Osteoblast (primary cell): ENCODE measurements at regions not wholly inside any gene's neighbourhood (a gene's known extent, or its start where the extent isn't known, plus 50 kb on each side); places are given as distances from the start of the nearest gene placed in this dataset.

Source experiments
- DNase-seq: peaks from one replicate; pipeline ENCODE4 v3.0.0; 2011; ENCODE audit warnings: low spot score, mixed read lengths; ENCODE audit not compliant: insufficient read length; ENCODE audit errors: missing footprints
- H2AFZ ChIP-seq: 2 replicates; pipeline ENCODE4 v1.6.0; 2011; ENCODE audit warnings: mild to moderate bottlenecking, low read length
- H3K27ac ChIP-seq: 2 replicates; pipeline ENCODE4 v1.5.1; 2011; ENCODE audit warnings: mild to moderate bottlenecking, low read depth, low read length, moderate library complexity
- H3K27me3 ChIP-seq: 2 replicates; pipeline ENCODE4 v1.6.0; 2012; ENCODE audit warnings: mild to moderate bottlenecking, control low read depth, inconsistent platforms, low read length, moderate library complexity; ENCODE audit not compliant: insufficient read depth
- H3K36me3 ChIP-seq: 2 replicates; pipeline ENCODE4 v1.5.1; 2011; ENCODE audit warnings: mild to moderate bottlenecking, low read length, control low read depth, moderate library complexity; ENCODE audit not compliant: insufficient read depth
- H3K4me1 ChIP-seq: 2 replicates; pipeline ENCODE4 v1.5.1; 2011; ENCODE audit warnings: mild to moderate bottlenecking, low read length, control low read depth, moderate library complexity; ENCODE audit not compliant: insufficient read depth
- H3K4me2 ChIP-seq: 2 replicates; pipeline ENCODE4 v1.6.0; 2011; ENCODE audit warnings: mild to moderate bottlenecking, low read length; ENCODE audit not compliant: insufficient read depth
- H3K4me3 ChIP-seq: fragments of 200-600 bp; sonication (generic); 3 replicates; pipeline ENCODE4 v1.5.1; 2012; ENCODE audit warnings: mild to moderate bottlenecking, low read length, inconsistent platforms; ENCODE audit not compliant: insufficient read depth
- H3K79me2 ChIP-seq: 2 replicates; pipeline ENCODE4 v1.6.0; 2012; ENCODE audit warnings: mild to moderate bottlenecking, low read length, control low read depth, inconsistent platforms; ENCODE audit not compliant: insufficient read depth
- H3K9me3 ChIP-seq: 2 replicates; pipeline ENCODE4 v1.5.1; 2011; ENCODE audit warnings: low read depth, low read length, control low read depth
- H4K20me1 ChIP-seq: 2 replicates; pipeline ENCODE4 v1.6.0; 2012; ENCODE audit warnings: mild to moderate bottlenecking, low read length, control low read depth; ENCODE audit not compliant: insufficient read depth
- TF ChIP-seq, protein P1 (sequence below): IDR thresholded peaks from 2 replicates; pipeline ENCODE4 v1.5.1; 2011; ENCODE audit warnings: mild to moderate bottlenecking, low read depth, low read length, moderate library complexity; ENCODE audit errors: extremely low read depth

DNA sequence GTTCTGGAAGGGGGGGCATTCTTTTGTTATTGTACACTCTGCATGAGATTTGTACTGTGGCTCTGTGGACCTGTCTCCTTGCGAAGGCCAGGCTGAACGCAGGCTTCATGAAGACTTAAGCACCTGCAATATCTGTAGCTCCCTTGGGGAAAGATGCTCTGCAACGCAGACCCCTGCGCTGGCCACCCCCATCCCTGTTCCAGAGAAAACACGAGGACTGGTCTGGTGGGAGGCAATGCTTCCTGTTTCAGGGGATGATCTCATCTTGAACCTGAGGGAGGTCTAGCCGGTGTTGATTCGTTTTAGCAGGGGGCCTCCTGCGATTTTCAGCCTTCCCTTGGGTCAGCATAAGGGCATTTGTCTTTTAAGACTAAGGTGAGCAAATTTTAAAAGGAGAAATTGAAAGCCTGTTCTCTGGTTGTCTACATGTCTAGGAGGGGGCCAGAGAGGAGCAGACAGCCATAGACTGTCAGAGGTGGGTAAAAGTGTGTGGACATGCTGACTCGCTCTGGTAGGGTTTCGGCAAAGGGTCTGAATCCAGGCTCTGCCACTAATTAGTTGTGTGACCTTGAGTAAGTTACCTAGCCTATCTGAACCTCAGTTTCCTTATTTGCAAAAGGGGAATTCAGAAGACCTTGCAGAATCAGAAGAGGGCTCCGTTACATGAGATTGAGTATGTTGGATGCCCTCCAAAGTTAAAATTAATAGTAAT, 80.9 kb upstream of the RASGRF1 start:
- H3K79me2 ChIP-seq = no peaks in the 10 kb centered on the region
- H3K9me3 ChIP-seq = no peaks in the 10 kb centered on the region
- H3K27ac ChIP-seq = no peak overlapping the region
- H3K27me3 ChIP-seq = peaks cover 6% of the 10 kb centered on the region
- H3K4me3 ChIP-seq = no peak overlapping the region
- TF ChIP-seq, protein P1, sequence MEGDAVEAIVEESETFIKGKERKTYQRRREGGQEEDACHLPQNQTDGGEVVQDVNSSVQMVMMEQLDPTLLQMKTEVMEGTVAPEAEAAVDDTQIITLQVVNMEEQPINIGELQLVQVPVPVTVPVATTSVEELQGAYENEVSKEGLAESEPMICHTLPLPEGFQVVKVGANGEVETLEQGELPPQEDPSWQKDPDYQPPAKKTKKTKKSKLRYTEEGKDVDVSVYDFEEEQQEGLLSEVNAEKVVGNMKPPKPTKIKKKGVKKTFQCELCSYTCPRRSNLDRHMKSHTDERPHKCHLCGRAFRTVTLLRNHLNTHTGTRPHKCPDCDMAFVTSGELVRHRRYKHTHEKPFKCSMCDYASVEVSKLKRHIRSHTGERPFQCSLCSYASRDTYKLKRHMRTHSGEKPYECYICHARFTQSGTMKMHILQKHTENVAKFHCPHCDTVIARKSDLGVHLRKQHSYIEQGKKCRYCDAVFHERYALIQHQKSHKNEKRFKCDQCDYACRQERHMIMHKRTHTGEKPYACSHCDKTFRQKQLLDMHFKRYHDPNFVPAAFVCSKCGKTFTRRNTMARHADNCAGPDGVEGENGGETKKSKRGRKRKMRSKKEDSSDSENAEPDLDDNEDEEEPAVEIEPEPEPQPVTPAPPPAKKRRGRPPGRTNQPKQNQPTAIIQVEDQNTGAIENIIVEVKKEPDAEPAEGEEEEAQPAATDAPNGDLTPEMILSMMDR = no peak
- no peak for DNase-seq
- H4K20me1 ChIP-seq = no peaks in the 10 kb centered on the region
- H3K36me3 ChIP-seq = no peaks in the 10 kb centered on the region
- no peak overlapping the region for H3K4me2 ChIP-seq
- H3K4me1 ChIP-seq = peaks cover 6% of the 10 kb centered on the region
- no peak overlapping the region for H2AFZ ChIP-seq

DNA sequence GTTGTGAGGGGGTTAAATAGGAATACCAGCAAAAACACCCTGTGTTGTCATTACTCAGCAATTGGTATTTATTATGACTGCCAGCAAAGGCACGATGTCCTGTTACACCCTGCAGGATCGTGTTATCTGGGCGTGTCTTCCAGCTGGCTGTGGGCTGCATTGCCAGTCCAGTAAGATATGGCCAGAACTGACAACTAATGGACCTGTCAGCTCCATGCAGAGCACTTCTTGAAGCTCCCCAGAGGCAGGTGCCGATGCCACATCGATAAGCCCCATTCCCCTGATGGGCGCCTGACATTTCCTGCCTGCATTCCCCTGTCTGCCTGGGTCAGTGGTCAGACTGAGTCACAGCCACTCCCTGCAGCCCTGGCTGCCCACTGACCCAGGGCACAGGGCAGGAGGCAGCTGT, 79.7 kb upstream of the RASGRF1 start:
- Histone ChIP-seq H3K79me2 (no peaks in the 10 kb centered on the region), H3K4me2 (no peak overlapping the region), H3K4me3 (no peak overlapping the region), H3K9me3 (no peaks in the 10 kb centered on the region), H3K4me1 (peaks cover 6% of the 10 kb centered on the region), H4K20me1 (no peaks in the 10 kb centered on the region), H3K27me3 (peaks cover 6% of the 10 kb centered on the region), H3K36me3 (no peaks in the 10 kb centered on the region), H2AFZ (no peak overlapping the region), H3K27ac (no peak overlapping the region)
- no peak for DNase-seq
- TF ChIP-seq, protein P1 = no peak

DNA sequence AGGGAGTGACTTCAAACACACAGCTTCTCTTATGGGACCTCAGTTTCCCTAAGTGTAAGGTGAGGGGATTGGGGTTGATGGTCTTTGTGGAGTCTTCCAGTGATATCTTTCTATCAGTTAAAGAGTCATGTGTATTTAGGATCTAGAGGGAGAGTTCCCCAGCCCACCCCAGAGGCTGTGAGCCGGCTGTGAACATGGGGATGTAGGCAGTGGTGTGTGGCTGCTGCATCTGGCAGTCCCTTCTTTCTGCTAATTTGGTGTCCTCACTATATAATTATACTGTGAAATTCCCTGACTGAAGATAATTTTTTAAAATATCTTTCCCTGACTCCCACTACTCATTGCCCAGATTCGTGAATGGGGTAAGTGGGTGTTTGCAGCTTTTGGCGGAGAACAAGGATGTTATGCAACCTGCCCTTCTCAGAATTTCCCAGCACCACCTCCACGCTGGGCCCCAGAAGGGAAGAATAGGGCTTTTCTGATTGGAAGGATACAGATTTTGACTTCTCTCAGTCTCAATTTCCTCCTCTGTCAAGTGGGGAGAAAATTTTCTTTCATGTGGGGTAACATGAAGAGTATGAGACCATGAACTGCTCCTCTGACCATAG, 79.0 kb upstream of the RASGRF1 start:
- no peaks in the 10 kb centered on the region for H4K20me1 ChIP-seq
- H3K27me3 ChIP-seq = peaks cover 6% of the 10 kb centered on the region
- no peaks in the 10 kb centered on the region for H3K36me3 ChIP-seq
- TF ChIP-seq, protein P1 = no peak
- no peak overlapping the region for H3K4me3 ChIP-seq
- no peaks in the 10 kb centered on the region for H3K79me2 ChIP-seq
- no peaks in the 10 kb centered on the region for H3K9me3 ChIP-seq
- H3K27ac ChIP-seq = no peak overlapping the region
- no peak overlapping the region for H3K4me2 ChIP-seq
- H2AFZ ChIP-seq = no peak overlapping the region
- no peak for DNase-seq
- peaks cover 6% of the 10 kb centered on the region for H3K4me1 ChIP-seq

DNA sequence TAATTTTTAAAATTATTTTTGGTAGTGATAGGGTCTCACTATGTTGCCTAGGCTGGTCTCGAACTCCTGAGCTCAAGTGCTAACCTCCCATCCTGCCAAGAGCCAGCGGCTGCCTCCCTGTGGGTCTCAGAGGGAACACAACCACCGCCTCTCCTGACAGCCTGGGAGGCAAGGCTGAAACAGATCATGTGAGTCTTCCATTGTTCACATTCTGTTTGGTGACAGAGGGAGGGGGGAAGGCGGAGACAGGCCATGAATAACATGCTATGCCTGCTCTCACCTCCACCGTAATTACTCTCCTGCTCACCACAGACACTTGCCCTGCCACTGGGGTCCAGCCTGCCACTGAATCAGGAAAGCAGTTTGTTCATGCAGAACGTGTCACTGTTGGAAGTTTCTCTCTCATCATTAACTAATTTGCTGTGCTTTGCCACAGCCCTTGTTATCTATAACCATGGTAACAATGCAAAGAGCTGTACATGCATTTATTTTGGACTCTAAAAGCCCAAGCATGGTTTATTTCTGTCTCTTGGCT, 78.4 kb upstream of the RASGRF1 start:
- TF ChIP-seq, protein P1 = peak; percentile 9
- Histone ChIP-seq H3K36me3 (no peaks in the 10 kb centered on the region), H3K79me2 (no peaks in the 10 kb centered on the region), H3K27me3 (peaks cover 6% of the 10 kb centered on the region), H3K4me2 (no peak overlapping the region), H4K20me1 (no peaks in the 10 kb centered on the region), H3K4me1 (peaks cover 6% of the 10 kb centered on the region), H3K27ac (no peak overlapping the region), H3K9me3 (no peaks in the 10 kb centered on the region), H3K4me3 (no peak overlapping the region), H2AFZ (no peak overlapping the region)
- DNase-seq = peak; percentile 76
